OCI-LY3 (cell line): ENCODE measurements at regions not wholly inside any gene's neighbourhood (a gene's known extent, or its start where the extent isn't known, plus 50 kb on each side); places are given as distances from the start of the nearest gene placed in this dataset.

ENCODE experiments used
- EZH2phosphoT487 ChIP-seq: fragments of 200-600 bp; shearing (Covaris generic); IDR thresholded peaks from 2 replicates; pipeline ENCODE4 v1.6.1; 2018; ENCODE audit warnings: antibody characterized with exemption, mixed run types, low read depth
- TF ChIP-seq, protein P1 (sequence below): fragments of 200-600, 300-600 bp; sonication (generic); IDR thresholded peaks from 2 replicates; pipeline ENCODE4 v1.5.1; 2014; ENCODE audit warnings: antibody characterized with exemption, low read length, low read depth

DNA sequence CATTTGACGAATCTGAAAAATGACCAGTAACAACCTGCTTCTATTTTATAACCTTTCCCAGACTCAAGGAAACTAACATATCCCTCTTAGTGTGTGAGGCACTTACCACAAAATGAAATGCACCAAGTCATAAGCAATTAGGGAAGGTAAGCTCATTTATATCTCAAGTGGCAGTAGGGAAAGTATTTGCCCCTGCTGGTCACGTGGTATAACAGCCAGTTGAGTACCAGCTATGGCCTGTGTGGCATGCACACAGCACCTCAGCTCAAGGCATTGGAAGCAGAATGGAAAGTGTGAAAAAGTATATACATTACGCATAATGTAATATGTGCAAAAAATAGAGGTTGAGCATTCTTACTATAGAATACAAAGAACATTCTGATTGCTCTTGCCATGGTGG, 178.3 kb upstream of the GYPA start:
- TF ChIP-seq, protein P1, sequence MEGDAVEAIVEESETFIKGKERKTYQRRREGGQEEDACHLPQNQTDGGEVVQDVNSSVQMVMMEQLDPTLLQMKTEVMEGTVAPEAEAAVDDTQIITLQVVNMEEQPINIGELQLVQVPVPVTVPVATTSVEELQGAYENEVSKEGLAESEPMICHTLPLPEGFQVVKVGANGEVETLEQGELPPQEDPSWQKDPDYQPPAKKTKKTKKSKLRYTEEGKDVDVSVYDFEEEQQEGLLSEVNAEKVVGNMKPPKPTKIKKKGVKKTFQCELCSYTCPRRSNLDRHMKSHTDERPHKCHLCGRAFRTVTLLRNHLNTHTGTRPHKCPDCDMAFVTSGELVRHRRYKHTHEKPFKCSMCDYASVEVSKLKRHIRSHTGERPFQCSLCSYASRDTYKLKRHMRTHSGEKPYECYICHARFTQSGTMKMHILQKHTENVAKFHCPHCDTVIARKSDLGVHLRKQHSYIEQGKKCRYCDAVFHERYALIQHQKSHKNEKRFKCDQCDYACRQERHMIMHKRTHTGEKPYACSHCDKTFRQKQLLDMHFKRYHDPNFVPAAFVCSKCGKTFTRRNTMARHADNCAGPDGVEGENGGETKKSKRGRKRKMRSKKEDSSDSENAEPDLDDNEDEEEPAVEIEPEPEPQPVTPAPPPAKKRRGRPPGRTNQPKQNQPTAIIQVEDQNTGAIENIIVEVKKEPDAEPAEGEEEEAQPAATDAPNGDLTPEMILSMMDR: peak; percentile 4; the same call in 1 of the 2 replicates
- TF ChIP-seq EZH2phosphoT487: no peak
